ENCODE measurements at regions not wholly inside any gene's neighbourhood (a gene's known extent, or its start where the extent isn't known, plus 50 kb on each side); places are given as distances from the start of the nearest gene placed in this dataset.

DNA sequence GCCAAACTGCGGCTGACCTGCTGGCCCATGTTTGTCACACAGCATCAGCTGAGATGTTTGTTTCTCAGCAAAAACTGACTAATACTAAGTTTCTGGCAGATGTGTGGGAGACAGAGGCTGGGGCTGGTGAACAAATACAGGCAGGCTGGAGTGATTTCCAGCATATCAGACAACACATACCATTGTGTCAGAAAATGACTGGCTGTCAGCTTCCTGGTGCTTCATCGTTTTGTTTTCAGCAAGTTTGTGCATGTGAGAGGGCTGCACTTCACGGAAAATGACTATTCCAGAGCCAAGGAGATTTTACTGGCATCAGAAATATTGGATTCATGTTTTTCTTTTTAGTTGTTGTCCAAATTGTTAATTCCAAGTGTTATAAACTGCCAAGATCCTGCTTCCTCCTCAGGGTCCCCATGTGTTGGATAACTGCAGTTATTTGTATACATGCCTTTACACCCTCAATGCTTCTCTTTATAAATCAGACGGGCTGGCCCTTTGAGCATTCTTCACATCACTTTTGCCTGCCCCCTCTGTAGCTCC, 145.7 kb downstream of the GALC start:
- ATAC-seq (replicated peaks in 6 of 8) = no peak
- WGBS, 10 experiments = 0 to 100% (median 52%) methylated on average over 1 to 4 of the region's 4 CpGs; no CpG with 5 or more reads in 2 of the 10 experiments
- in situ Hi-C loops (cut with MboI; ENCODE audit: low pct_unique_long_range_greater_than_20kb in 2 of 9, low sequenced_read_pairs in 9 of 9, unreplicated experiment in 9 of 9) = no loop called here

DNA sequence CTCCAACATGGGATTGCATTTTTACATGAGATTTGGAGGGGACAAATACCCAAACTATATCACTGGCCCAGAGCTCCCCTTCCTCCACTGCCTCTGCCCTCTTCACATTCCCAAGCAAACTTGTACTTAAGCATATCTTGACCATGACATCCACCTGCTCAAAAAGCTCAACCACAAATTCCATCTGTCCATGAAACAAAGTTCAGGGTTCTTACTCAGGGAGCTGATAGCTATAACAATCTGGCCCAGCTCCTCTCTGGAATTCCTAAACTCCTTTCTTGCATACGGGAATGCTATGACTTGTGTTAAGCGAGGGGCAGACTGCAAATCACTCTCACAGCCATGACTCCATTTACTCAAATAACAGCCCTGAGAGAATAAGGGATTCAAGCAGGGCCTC, 152.1 kb downstream of the GALC start:
- H3K4me3 ChIP-seq = no peak overlapping the region
- ATAC-seq (replicated peaks in 6 of 8) = no peak
- H3K27ac ChIP-seq = no peak overlapping the region
- WGBS, 10 experiments = 40 to 92% (median 84%) methylated on average over 1 to 2 of the region's 2 CpGs; no CpG with 5 or more reads in 4 of the 10 experiments
- H3K4me1 ChIP-seq (replicated peaks in 1 of 2) = no peaks in the 10 kb centered on the region
- in situ Hi-C loops (cut with MboI; ENCODE audit: low pct_unique_long_range_greater_than_20kb in 2 of 9, low sequenced_read_pairs in 9 of 9, unreplicated experiment in 9 of 9) = no loop called here

More for the DNA sequence above, 145.7 kb downstream of the GALC start:
- no peak overlapping the region for H3K4me3 ChIP-seq
- peaks cover 0 to 3% of the 10 kb centered on the region in 2 donors for H3K4me1 ChIP-seq (replicated peaks in 1 of 2)
- H3K27ac ChIP-seq = no peak overlapping the region

DNA sequence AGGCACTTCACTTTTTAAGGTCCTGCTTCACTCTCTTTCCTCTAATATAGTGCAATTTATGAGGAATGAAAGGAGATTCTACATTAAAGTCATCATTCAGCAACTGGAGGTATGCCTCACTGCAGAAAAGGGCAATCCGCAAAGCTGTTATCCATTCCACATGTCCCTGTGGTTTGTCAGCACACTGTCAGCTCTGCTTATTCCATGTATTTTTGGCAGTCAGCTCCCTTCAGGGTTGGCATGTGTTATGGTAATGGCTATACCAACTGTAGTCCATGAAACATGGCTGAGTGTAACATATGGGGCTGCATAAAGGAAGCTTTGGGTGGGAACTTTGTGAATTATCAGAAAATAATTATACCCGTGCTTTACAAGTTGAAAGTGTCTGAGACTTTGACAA, 154.1 kb downstream of the GALC start:
- no peak for ATAC-seq (replicated peaks in 6 of 8)
- WGBS, 10 experiments = 0 to 95% (median 47%) methylated on average over 1 to 2 of the region's 2 CpGs; no CpG with 5 or more reads in 1 of the 10 experiments
- Histone ChIP-seq H3K4me1 (replicated peaks in 1 of 2) (no peaks in the 10 kb centered on the region), H3K4me3 (no peak overlapping the region), H3K27ac (no peak overlapping the region)
- in situ Hi-C loops (cut with MboI; ENCODE audit: low pct_unique_long_range_greater_than_20kb in 2 of 9, low sequenced_read_pairs in 9 of 9, unreplicated experiment in 9 of 9) = no loop called here

DNA sequence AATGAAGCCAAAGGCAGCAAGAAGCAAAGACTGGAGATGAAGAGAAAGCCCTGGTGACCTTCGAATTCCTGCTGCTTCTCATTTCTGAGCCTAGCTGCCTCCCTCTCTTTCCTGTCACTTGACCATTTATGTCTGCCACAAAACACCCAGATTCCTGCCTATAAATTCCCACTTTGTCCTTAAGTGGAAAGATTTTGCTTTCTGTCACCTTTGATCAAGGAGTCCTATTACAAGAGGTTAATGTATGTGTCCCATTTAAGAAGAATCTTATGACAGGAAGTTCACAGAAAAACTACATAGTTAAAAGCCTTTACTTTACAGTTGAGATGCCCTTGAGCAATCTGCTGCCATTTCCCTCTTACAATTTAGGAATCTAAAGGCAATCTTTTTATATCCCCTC, 155.7 kb downstream of the GALC start:
- H3K4me3 ChIP-seq = no peak overlapping the region
- in situ Hi-C loops (cut with MboI; ENCODE audit: low pct_unique_long_range_greater_than_20kb in 2 of 9, low sequenced_read_pairs in 9 of 9, unreplicated experiment in 9 of 9) = no loop called here
- 14 to 75% (median 60%) methylated on average over 1 of the region's 1 CpG; no CpG with 5 or more reads in 5 of the 10 experiments for WGBS, 10 experiments

DNA sequence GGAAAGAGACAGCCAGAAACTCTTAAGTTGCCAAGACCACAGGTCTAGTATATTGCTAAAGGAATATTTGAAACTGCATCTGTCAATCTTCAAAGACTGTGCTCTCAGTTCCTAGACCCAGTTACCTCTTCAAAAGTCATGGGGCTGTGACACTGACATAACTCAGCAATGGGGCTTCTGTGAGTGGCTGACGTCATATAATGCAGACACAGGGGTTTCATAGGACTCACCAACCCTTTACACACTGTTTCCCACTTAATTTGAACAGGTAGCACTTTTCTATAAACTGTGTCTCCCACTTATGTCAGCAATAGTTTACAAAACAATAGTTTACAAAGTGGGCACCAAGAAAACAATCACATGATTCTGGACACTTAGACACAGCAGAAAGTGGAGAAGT, 158.4 kb downstream of the GALC start:
- no peak overlapping the region for H3K27ac ChIP-seq
- no peak overlapping the region for H3K4me3 ChIP-seq
- no peak for ATAC-seq (replicated peaks in 6 of 8)
- 0 to 80% (median 45%) methylated on average over 1 of the region's 1 CpG; no CpG with 5 or more reads in 6 of the 10 experiments for WGBS, 10 experiments
- in situ Hi-C loops (cut with MboI; ENCODE audit: low pct_unique_long_range_greater_than_20kb in 2 of 9, low sequenced_read_pairs in 9 of 9, unreplicated experiment in 9 of 9) = no loop called here
- H3K4me1 ChIP-seq (replicated peaks in 1 of 2) = no peaks in the 10 kb centered on the region

More for the DNA sequence above, 155.7 kb downstream of the GALC start:
- ATAC-seq (replicated peaks in 6 of 8) = no peak
- no peaks in the 10 kb centered on the region for H3K4me1 ChIP-seq (replicated peaks in 1 of 2)
- H3K27ac ChIP-seq = no peak overlapping the region

DNA sequence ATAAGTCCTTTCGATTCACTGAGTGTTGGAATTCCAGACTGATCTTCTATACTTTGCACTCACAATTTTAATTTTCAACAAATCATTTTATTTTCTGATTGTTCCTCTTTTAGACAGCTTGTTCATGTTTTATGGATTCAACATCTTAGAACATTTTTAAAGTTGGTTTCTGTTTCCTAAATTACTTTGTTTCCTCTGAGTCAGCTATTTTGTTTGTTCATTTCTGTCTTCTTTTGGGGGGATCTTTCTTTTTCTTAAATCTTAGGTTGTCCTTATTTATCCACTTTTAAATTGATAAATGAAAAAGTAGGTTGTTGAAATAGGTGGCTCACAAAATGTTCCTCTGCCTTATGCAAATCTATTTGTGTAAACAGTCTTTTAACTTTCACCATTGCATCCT, 160.0 kb downstream of the GALC start:
- 0 to 93% (median 24%) methylated on average over 1 of the region's 1 CpG for WGBS, 10 experiments
- in situ Hi-C loops (cut with MboI; ENCODE audit: low pct_unique_long_range_greater_than_20kb in 2 of 9, low sequenced_read_pairs in 9 of 9, unreplicated experiment in 9 of 9) = no loop called here
- H3K27ac ChIP-seq = no peak overlapping the region

DNA sequence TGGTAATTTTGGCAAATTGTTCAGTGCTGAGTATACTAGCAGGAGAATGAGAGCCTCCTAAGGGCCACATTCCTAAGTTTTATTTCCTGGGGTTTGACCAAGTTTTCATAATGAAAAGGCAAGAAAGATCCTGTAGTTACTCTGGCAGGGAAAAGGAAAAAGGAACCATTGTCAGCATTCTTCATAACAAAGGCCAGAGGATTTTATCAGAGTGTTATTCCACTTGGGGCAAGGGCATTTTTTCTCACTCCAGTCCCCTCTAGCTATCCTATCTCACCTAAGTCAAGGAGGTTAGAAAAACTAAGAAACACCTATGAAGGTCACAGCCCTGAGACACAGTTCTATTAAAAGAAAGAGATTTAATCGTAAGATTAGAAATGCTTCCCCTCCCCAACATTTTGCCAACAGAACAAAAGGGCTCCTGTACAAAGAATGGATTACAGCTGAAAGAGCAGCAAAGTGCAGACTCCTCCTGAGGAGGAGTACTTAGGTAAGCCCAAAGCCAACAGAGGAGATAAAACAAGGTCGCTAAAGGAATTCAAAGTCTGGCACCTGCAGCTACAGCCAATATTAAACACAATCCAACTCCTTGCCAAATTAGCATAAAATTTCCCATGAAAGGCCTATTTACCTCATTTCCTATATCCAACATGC, 162.4 kb downstream of the GALC start:
- no peak overlapping the region for H3K27ac ChIP-seq
- H3K4me1 ChIP-seq (replicated peaks in 1 of 2) = no peaks in the 10 kb centered on the region
- WGBS, 10 experiments = 8 to 94% (median 50%) methylated on average over 1 to 2 of the region's 2 CpGs; no CpG with 5 or more reads in 2 of the 10 experiments
- no peak overlapping the region for H3K4me3 ChIP-seq
- in situ Hi-C loops (cut with MboI; ENCODE audit: low pct_unique_long_range_greater_than_20kb in 2 of 9, low sequenced_read_pairs in 9 of 9, unreplicated experiment in 9 of 9) = no loop called here
- ATAC-seq (replicated peaks in 6 of 8) = no peak

More for the DNA sequence above, 160.0 kb downstream of the GALC start:
- ATAC-seq (replicated peaks in 6 of 8) = no peak
- Histone ChIP-seq H3K4me1 (replicated peaks in 1 of 2) (no peaks in the 10 kb centered on the region), H3K4me3 (no peak overlapping the region)

DNA sequence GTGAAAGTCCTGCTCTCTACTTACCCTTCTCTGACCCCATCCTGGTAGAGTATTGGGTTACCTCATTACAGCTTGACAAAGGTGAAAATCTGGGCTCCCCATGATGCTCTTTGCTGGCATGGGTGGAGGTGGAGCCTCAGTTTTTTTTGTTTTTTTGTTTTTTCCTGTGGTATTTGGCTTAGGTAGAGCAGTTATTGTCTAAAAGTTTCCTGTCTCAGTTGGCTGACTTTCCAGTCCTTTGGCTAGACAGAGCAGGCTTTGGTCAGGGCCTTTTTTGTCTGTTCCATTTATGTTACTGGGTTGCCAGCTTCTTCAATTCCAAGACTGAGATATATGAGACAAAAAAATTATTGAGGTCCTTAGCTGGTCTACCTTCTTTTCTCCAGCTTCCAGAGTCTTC, 163.4 kb downstream of the GALC start:
- Histone ChIP-seq H3K4me1 (replicated peaks in 1 of 2) (no peaks in the 10 kb centered on the region), H3K4me3 (no peak overlapping the region), H3K27ac (no peak overlapping the region)
- in situ Hi-C loops (cut with MboI; ENCODE audit: low pct_unique_long_range_greater_than_20kb in 2 of 9, low sequenced_read_pairs in 9 of 9, unreplicated experiment in 9 of 9) = no loop called here
- no peak for ATAC-seq (replicated peaks in 6 of 8)

DNA sequence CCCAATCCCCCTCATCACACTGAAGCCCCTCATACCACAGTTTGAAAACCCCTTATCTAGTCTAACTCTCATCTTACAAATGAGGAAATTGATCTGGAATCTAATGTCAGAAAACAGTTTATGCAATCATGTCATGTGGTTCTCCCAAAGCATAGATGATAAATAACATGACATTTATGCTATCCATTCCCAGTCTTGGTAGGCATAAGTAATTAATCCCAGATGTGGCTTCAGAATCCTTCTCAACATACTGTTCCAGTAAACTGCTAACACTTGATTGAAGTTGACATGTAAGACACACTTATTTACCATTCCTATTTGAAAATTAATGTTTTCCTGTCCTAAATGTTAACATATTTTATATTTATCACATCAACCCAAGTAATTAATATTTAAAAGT, 168.7 kb downstream of the GALC start:
- no peak overlapping the region for H3K27ac ChIP-seq
- in situ Hi-C loops (cut with MboI; ENCODE audit: low pct_unique_long_range_greater_than_20kb in 2 of 9, low sequenced_read_pairs in 9 of 9, unreplicated experiment in 9 of 9) = no loop called here
- H3K4me1 ChIP-seq (replicated peaks in 1 of 2) = no peaks in the 10 kb centered on the region
- no peak overlapping the region for H3K4me3 ChIP-seq
- ATAC-seq (replicated peaks in 6 of 8) = peak in 2 of 8 experiments; percentile 70 to 91

DNA sequence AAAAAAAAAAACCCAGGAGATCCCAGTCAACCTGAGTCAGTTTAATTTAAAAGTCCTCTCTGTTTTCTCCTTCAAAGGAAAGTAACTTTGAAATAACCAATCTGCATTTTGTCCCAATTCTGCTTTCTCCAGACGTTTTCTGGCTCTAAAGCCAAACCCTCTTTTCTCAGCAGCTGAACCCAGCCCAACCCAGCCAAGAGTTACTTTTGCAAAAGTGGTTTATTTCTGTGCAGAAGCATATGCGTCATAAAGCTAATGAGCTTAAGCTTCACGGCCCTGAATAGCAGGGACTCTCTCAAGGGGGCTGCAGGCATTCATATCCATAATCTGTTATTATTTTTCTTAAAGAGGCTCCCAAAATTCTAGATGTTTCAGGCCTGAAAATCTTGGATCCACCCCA, 176.6 kb downstream of the GALC start:
- H3K4me1 ChIP-seq (replicated peaks in 1 of 2) = peaks cover 0 to 17% of the 10 kb centered on the region in 2 donors
- H3K4me3 ChIP-seq = no peak overlapping the region
- in situ Hi-C loops (cut with MboI; ENCODE audit: low pct_unique_long_range_greater_than_20kb in 2 of 9, low sequenced_read_pairs in 9 of 9, unreplicated experiment in 9 of 9) = no loop called here
- WGBS, 10 experiments = 0 to 100% (median 56%) methylated on average over 1 to 3 of the region's 3 CpGs
- no peak overlapping the region for H3K27ac ChIP-seq
- ATAC-seq (replicated peaks in 6 of 8) = peak in 2 of 8 experiments; percentile 35 to 78

DNA sequence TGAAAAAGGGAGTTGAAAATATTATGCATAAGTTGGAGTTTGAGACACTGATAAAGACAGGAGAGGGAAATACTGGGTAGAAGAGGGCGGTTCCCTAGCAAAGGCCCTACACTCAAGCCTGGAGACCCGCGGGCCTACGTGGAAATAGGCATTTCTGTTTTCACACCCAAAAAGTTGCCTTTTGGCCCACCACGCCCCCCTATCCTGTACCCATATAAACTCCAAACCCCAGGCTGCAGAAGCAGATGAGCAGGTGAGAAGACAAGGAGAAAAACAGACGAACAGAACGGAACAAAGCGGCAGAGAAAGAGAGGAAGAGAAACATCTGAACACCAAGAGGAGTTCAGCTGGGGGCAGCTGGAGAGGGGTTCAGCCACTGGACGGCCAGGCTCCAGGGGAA, 177.9 kb downstream of the GALC start:
- in situ Hi-C loops (cut with MboI; ENCODE audit: low pct_unique_long_range_greater_than_20kb in 2 of 9, low sequenced_read_pairs in 9 of 9, unreplicated experiment in 9 of 9) = no loop called here
- WGBS, 10 experiments = 47 to 100% (median 85%) methylated on average over 1 to 8 of the region's 9 CpGs; no CpG with 5 or more reads in 1 of the 10 experiments
- Histone ChIP-seq H3K27ac (no peak overlapping the region), H3K4me3 (no peak overlapping the region), H3K4me1 (replicated peaks in 1 of 2) (peaks cover 0 to 17% of the 10 kb centered on the region in 2 donors)
- no peak for ATAC-seq (replicated peaks in 6 of 8)

DNA sequence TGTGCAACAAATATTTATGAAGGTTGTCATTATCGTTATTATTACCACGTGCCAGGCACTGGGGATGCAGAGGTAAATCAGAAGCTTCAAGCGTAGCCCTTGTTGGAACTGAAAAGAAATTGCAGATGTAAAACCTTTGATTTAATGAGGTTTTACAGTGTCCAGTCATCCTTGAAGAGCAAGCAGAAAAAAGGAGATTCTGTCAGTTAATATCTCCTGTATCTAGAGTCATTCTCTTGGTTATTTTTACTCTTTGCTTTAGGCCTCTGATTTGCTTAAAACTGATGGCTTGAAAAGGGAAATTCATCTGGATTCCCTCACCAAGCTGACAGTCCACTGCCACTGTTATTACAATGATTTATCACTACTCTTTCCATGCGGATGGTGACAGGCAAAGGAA, 179.3 kb downstream of the GALC start:
- in situ Hi-C loops (cut with MboI; ENCODE audit: low pct_unique_long_range_greater_than_20kb in 2 of 9, low sequenced_read_pairs in 9 of 9, unreplicated experiment in 9 of 9) = no loop called here
- peak in 3 of 8 experiments; percentile 79 to 80 (median 79) for ATAC-seq (replicated peaks in 6 of 8)
- H3K4me3 ChIP-seq = no peak overlapping the region
- peaks cover 0 to 17% of the 10 kb centered on the region in 2 donors for H3K4me1 ChIP-seq (replicated peaks in 1 of 2)
- WGBS, 10 experiments = 36 to 100% (median 72%) methylated on average over 1 to 4 of the region's 4 CpGs
- H3K27ac ChIP-seq = no peak overlapping the region

DNA sequence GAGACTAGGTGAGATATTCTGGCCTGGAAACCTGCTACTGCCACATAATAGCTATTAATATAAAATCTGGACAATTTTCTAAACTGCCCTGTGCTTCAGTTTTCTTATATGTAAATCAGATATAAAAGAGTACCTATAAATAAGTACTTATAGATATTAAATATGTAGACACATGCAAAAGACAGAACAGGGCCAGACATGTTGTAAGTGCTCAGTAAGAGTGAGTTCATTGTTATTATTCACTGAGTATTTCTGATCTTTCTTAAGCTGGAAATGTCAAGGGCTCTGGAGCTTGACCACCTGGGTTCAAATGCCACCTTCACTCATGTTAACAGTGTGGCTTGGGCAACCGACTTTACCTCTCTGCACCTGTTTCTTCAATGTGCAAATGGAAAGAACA, 179.8 kb downstream of the GALC start:
- Histone ChIP-seq H3K4me1 (replicated peaks in 1 of 2) (peaks cover 0 to 17% of the 10 kb centered on the region in 2 donors), H3K27ac (no peak overlapping the region), H3K4me3 (no peak overlapping the region)
- 20 to 86% (median 67%) methylated on average over 1 of the region's 1 CpG; no CpG with 5 or more reads in 5 of the 10 experiments for WGBS, 10 experiments
- in situ Hi-C loops (cut with MboI; ENCODE audit: low pct_unique_long_range_greater_than_20kb in 2 of 9, low sequenced_read_pairs in 9 of 9, unreplicated experiment in 9 of 9) = no loop called here
- no peak for ATAC-seq (replicated peaks in 6 of 8)

DNA sequence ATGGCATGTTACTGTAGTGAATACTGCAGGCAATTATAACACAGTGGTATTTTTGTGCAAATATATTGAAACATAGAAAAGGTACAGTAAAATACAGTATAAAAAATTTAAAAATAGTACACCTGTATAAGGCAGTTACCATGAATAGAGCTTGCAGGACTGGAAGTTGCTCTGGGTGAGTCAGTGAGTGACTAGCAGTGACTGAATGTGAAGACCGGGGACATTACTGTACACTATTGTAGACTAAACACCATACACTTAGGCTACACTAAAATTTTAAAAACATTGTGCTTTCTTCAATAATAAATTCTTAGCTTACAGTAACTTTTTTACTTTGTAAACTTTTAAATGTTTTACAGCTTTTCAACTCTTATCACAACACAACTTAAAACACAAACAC, 181.7 kb downstream of the GALC start:
- 17 to 100% (median 76%) methylated on average over 1 of the region's 1 CpG; no CpG with 5 or more reads in 2 of the 10 experiments for WGBS, 10 experiments
- Histone ChIP-seq H3K4me3 (no peak overlapping the region), H3K4me1 (replicated peaks in 1 of 2) (peaks cover 0 to 17% of the 10 kb centered on the region in 2 donors), H3K27ac (no peak overlapping the region)
- ATAC-seq (replicated peaks in 6 of 8) = no peak
- in situ Hi-C loops (cut with MboI; ENCODE audit: low pct_unique_long_range_greater_than_20kb in 2 of 9, low sequenced_read_pairs in 9 of 9, unreplicated experiment in 9 of 9) = no loop called here
